Progenitor cell of endocrine pancreas (in vitro differentiated cells): ENCODE measurements at regions not wholly inside any gene's neighbourhood (a gene's known extent, or its start where the extent isn't known, plus 50 kb on each side); places are given as distances from the start of the nearest gene placed in this dataset.
"Not testable (repeated sequence)": the region's sequence is repeated elsewhere in the genome, so short reads cannot be mapped to it uniquely, and the experiment has no call there.

Source experiments
- DNase-seq: peaks from one replicate; pipeline ENCODE4 v3.0.0; 2021; ENCODE audit warnings: low spot score; ENCODE audit not compliant: unreplicated experiment
- H3K27ac Mint-ChIP-seq: 2 replicates; pipeline ENCODE4 v1.8.0; 2021; ENCODE audit warnings: mild to moderate bottlenecking, moderate library complexity, mixed read lengths
- H3K27me3 Mint-ChIP-seq: 2 replicates; pipeline ENCODE4 v1.8.0; 2021; ENCODE audit warnings: mixed read lengths
- H3K36me3 Mint-ChIP-seq: 2 replicates; pipeline ENCODE4 v1.8.0; 2022; ENCODE audit warnings: mixed read lengths; ENCODE audit not compliant: insufficient read depth
- H3K4me1 Mint-ChIP-seq: 2 replicates; pipeline ENCODE4 v1.8.0; 2021; ENCODE audit warnings: low read depth, mixed read lengths
- H3K4me3 Mint-ChIP-seq: 2 replicates; pipeline ENCODE4 v1.8.0; 2021; ENCODE audit warnings: low read depth, mild to moderate bottlenecking, moderate library complexity, mixed read lengths
- H3K9me3 Mint-ChIP-seq: 2 replicates; pipeline ENCODE4 v1.8.0; 2021; ENCODE audit warnings: low read depth, mixed read lengths
- TF ChIP-seq, protein P1 (sequence below): fragments of 200-600 bp; sonication (generic); IDR thresholded peaks from one replicate; pipeline ENCODE4 v1.5.0; 2021; ENCODE audit warnings: antibody characterized with exemption, mild to moderate bottlenecking; ENCODE audit not compliant: unreplicated experiment

DNA sequence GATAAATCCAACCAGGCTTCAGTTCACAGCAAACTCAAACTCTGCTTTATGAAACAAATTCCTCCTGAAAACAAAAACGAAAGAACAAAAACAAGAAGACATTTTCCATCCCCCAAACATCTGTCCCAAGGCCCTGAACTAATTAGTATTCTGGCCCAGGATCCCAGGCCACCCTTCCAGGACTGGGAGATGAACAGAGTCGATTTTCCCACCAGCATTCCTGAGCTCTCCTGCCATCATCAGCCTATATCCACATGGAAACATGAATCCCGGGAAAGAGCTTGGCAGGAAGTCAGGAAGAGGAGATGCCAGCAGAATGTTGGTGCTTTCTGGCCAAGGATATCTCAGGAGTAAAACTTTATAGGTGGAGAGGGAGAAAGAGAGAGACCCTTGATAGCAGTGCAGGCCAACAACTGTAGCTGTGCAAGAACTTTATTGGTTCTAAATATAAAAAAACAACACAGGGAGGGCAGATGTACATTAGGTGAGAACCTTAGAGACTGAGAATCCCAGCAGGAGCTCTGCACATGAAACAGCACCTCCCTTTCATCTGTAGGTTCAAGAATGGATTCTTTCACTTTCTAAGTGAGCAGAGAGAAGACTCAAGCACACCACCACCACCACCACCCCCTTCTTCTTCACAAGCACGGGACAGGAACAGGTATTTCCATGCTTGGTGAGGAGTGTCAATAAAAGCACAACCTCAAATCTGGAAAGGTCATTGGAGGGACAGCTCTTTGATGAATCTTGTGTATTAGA is 190.7 kb upstream of the TAS2R1 start:
- DNase-seq: no peak
- no peaks in the 10 kb centered on the region for H3K4me1 Mint-ChIP-seq
- no peak overlapping the region for H3K4me3 Mint-ChIP-seq
- no peak overlapping the region for H3K27ac Mint-ChIP-seq
- TF ChIP-seq, protein P1, sequence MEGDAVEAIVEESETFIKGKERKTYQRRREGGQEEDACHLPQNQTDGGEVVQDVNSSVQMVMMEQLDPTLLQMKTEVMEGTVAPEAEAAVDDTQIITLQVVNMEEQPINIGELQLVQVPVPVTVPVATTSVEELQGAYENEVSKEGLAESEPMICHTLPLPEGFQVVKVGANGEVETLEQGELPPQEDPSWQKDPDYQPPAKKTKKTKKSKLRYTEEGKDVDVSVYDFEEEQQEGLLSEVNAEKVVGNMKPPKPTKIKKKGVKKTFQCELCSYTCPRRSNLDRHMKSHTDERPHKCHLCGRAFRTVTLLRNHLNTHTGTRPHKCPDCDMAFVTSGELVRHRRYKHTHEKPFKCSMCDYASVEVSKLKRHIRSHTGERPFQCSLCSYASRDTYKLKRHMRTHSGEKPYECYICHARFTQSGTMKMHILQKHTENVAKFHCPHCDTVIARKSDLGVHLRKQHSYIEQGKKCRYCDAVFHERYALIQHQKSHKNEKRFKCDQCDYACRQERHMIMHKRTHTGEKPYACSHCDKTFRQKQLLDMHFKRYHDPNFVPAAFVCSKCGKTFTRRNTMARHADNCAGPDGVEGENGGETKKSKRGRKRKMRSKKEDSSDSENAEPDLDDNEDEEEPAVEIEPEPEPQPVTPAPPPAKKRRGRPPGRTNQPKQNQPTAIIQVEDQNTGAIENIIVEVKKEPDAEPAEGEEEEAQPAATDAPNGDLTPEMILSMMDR: no peak
- no peaks in the 10 kb centered on the region for H3K9me3 Mint-ChIP-seq
- no peaks in the 10 kb centered on the region for H3K36me3 Mint-ChIP-seq
- no peaks in the 10 kb centered on the region for H3K27me3 Mint-ChIP-seq

DNA sequence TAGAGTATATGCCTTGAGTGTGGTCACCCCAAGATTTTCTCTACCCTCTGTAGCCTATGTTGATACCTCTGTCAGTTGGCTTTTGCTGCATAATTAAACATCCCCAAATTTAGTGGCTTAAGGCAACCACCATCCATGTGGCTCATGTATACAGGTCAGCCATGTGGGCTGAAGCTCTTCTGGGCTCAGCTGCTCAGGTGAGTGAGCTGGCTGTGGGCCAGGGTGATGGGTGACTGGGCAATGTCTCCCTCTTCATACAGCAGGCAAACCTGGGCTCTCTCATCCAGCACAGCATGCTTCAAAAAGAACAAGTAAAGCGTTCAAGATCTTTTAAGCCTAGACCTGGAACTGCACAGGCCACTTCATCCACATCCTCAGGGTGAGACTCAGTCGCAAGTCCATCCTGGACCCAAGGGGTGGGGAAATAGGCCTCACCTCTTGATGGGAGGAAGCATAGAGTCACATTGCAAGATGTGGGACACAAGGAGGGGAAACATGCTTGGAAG is 188.2 kb upstream of the TAS2R1 start:
- H3K4me1 Mint-ChIP-seq: no peaks in the 10 kb centered on the region
- DNase-seq: no peak
- no peak overlapping the region for H3K27ac Mint-ChIP-seq
- no peaks in the 10 kb centered on the region for H3K9me3 Mint-ChIP-seq
- H3K27me3 Mint-ChIP-seq: no peaks in the 10 kb centered on the region
- H3K4me3 Mint-ChIP-seq: no peak overlapping the region
- H3K36me3 Mint-ChIP-seq: no peaks in the 10 kb centered on the region
- TF ChIP-seq, protein P1: no peak

DNA sequence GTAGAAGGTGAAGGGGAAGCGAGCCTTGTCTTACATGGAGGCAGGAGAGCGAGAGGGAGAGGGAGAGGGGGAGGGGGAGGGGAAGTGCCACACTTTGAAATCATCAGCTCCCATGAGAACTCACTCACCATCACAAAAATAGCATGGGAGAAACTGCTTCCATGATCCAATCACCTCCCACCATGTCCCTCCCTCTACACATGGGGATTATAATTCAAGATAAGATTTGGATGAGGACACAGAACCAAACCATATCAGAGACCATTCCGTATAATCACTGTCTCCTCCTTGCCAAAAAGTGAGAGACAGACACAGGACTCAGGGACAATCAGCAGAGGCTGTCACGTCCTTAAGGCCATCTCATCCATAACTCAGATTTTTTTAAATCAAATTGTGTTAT is 187.7 kb upstream of the TAS2R1 start:
- TF ChIP-seq, protein P1: no peak
- no peaks in the 10 kb centered on the region for H3K4me1 Mint-ChIP-seq
- no peaks in the 10 kb centered on the region for H3K27me3 Mint-ChIP-seq
- H3K27ac Mint-ChIP-seq: no peak overlapping the region
- DNase-seq: no peak
- H3K9me3 Mint-ChIP-seq: no peaks in the 10 kb centered on the region
- no peaks in the 10 kb centered on the region for H3K36me3 Mint-ChIP-seq
- H3K4me3 Mint-ChIP-seq: no peak overlapping the region

- TF ChIP-seq, protein P1: no peak
- no peak overlapping the region for H3K27ac Mint-ChIP-seq
- no peaks in the 10 kb centered on the region for H3K9me3 Mint-ChIP-seq
Measured at GRCh38 chr5:9815051-9815450, 184.9 kb upstream of the TAS2R1 start.

GRCh38 chr5:9813305-9813704 is 183.2 kb upstream of the TAS2R1 start:
- Mint-ChIP-seq H3K36me3 (no peaks in the 10 kb centered on the region), H3K27me3 (no peaks in the 10 kb centered on the region), H3K27ac (no peak overlapping the region), H3K9me3 (peaks cover 1% of the 10 kb centered on the region), H3K4me1 (no peaks in the 10 kb centered on the region), H3K4me3 (no peak overlapping the region)
- TF ChIP-seq, protein P1: no peak
- DNase-seq: no peak

More at GRCh38 chr5:9815051-9815450, 184.9 kb upstream of the TAS2R1 start:
- no peak overlapping the region for H3K4me3 Mint-ChIP-seq
- no peaks in the 10 kb centered on the region for H3K27me3 Mint-ChIP-seq
- DNase-seq: no peak
- no peaks in the 10 kb centered on the region for H3K4me1 Mint-ChIP-seq
- no peaks in the 10 kb centered on the region for H3K36me3 Mint-ChIP-seq

GRCh38 chr5:9807366-9807765 is 177.2 kb upstream of the TAS2R1 start:
- not testable (repeated sequence) for H3K36me3 Mint-ChIP-seq, H3K4me3 Mint-ChIP-seq, H3K27me3 Mint-ChIP-seq, DNase-seq, H3K4me1 Mint-ChIP-seq, H3K27ac Mint-ChIP-seq
- peaks cover 39% of the 10 kb centered on the region for H3K9me3 Mint-ChIP-seq
